SK-N-DZ (cell line): ENCODE measurements at regions not wholly inside any gene's neighbourhood (a gene's known extent, or its start where the extent isn't known, plus 50 kb on each side); places are given as distances from the start of the nearest gene placed in this dataset.

ENCODE experiments used
- DNase-seq: peaks from one replicate; pipeline ENCODE4 v3.0.0-alpha.2; 2015; ENCODE audit warnings: low spot score

DNA sequence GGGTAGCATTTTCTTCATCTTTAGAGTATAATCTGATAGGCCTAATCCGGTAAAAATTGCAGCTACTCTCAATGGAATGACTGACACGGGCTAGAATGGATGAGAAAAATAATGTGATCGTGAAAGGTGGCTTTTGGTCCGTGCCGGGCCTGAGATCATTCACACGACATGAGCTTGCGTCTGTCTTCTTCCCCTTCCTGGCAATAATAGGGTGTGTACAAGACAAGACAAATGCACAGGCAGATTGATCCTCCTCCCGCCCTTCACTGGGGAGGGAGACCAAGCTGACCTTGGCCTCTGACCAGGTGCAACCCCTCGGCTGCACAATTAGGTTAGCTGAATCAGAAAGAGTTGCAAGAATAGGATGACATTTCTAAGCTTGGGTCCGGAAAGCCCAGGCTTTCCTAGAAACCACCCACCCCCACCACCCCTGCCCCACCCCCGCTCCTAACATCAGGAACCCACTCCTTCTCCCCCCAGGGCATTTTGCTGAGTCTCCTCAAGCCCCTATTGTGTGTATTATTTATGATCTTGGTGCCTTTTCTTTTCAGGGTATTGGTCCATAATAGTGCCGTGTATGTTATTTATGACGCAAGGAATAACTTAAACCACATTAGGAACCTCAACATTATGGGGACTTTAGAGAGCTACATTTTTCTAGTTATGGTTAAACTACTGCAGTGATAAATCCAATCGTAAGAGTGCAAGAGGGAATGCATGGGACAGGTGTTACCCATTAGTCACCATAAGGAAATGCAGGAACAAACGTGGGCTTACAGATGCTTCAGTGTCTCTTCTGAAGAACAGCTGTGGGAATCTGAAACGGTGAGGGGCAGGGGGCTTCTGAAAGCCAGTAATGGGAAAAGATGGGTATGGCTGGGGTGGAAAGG lies 540.1 kb upstream of the PSMD7 start:
- no peak for DNase-seq

- no peak for DNase-seq
These were observed 542.7 kb upstream of the PSMD7 start for GRCh38 chr16:73753931-73754330.

GRCh38 chr16:73750639-73751038 lies 546.0 kb upstream of the PSMD7 start:
- DNase-seq = peak; percentile 84

DNA sequence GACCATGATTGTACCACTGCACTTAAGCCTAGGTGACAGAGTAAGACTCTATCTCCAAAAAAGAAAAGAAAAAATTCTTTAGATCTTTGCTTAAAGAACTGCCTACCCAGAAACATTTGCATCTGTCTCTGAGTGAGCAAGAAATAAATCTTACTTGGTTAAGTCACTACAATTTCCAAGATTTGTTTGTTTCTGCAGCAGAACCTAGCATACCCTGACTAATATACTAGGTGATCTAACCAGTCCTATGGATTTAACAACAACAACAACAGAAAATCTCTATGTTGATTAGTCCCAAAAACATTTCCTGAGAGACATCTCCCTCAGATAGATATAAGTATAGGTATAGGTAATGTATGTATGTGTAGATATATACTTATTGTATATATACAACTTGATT lies 549.3 kb upstream of the PSMD7 start:
- DNase-seq = no peak

DNA sequence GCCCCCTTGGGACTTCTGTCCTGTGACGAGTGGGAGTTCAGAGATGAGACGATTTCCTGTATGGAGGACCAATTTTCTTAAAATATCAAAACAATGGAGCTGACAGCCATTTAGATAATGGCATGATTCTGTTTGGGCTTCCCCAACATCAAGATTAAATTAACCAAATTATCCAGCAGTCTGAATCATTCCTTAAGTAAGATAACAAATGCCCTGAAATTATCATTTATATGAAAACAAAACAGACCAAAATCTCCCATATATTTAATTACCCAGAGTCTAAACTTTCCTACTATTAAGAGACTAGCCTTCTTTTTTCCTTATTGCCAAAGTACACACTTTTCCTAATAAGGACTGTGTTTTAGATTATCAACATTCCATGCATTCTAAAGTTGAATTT lies 550.1 kb upstream of the PSMD7 start:
- DNase-seq = peak; percentile 47

DNA sequence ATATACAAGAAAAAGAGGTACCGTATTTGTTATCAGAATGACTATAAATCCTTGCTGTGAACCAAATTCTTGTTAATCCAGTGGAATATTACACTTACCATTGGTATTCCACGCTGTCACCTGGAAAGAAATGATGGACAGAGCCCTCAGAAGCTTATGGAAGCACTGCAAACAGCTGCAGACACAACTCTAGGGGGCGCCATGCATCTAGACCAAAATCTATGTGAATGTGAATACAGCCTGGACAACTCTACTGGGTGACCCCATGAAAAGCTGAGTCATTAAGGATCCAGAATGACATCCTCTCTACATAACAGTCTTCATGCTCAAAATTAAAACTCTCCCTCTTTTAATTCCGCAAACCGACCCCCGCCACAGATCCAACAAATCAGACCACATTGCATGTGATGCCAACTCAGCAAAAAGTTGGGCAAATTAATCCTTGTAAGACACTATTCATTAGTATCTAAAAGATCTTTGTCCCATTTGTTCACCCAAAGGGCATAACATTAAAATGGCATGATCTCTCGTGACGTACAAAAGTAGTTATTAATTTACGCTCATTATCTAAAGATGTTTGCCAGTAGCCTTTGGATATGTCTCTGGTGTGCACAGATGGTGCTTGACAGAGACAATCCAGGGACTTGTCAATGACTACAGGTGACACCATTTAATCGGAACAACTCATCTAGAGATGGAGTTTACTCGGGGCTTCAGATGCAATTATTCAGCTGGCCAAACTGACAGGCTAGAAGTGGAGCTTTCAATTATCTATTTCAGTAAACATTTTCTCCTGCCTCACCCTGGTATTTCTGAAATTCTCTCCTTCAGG lies 552.7 kb upstream of the PSMD7 start:
- DNase-seq = peak; percentile 89

- DNase-seq = no peak
These were observed 557.4 kb upstream of the PSMD7 start for GRCh38 chr16:73739049-73739769.

GRCh38 chr16:73738266-73738665 lies 558.3 kb upstream of the PSMD7 start:
- DNase-seq = no peak

- no peak for DNase-seq
These were observed 559.0 kb upstream of the PSMD7 start for GRCh38 chr16:73737637-73738036.

GRCh38 chr16:73735954-73736353 lies 560.7 kb upstream of the PSMD7 start:
- no peak for DNase-seq

DNA sequence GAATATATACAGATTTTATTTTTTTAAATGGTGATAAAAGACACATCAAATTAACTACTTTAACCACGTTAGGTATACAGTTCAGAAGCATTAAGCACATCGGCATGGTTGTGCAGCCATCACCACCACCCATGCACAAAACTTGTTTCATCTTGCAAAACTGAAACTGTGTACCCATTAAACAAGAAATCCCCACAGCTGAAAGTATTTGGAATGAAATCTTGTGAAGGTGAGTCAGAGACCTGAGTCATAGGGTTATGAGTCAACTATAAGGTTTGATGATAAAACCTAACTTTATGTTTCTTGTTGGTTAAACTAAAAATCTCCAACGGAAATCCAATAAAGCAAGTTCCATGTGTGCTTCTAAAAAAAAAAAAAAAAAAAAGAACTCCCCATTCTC lies 561.6 kb upstream of the PSMD7 start:
- DNase-seq = no peak

DNA sequence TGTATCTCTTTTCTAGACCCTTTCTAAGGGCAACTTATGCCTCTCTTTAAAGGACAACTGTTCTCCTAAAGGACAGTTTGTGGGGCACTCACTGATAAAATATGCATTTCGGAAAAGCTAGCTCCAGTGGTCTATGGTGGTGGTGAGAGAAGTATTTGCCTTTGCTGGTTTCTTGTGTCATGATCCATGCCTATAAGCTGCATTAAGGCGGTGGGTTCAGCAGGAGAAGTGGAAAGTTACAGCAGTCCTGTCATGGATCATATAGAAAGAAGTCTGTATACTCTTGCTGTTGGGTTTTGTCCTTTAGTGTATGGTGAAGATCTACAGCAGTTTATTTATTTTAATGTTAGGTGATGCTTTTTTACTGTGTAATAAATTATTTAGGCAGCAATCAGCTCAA lies 563.9 kb upstream of the PSMD7 start:
- DNase-seq = no peak

DNA sequence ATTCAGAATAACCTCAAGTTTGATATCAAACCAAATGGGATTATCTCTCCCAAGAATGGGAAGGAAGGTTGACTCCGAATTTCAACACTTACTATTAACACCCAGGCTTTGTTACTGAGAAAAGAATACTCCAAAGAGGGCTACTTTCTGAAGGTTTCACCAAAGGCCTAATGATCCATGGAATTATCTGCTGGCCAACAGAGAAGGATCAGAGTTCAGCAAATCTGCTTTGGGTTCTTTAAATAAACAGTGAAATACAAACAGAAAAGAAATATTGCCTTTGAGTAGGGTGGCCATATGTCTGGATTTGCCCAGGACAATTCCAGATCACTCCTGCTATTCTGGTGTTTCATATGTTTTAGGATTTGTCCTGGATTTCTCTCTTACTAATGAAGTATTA lies 564.5 kb upstream of the PSMD7 start:
- DNase-seq = no peak

DNA sequence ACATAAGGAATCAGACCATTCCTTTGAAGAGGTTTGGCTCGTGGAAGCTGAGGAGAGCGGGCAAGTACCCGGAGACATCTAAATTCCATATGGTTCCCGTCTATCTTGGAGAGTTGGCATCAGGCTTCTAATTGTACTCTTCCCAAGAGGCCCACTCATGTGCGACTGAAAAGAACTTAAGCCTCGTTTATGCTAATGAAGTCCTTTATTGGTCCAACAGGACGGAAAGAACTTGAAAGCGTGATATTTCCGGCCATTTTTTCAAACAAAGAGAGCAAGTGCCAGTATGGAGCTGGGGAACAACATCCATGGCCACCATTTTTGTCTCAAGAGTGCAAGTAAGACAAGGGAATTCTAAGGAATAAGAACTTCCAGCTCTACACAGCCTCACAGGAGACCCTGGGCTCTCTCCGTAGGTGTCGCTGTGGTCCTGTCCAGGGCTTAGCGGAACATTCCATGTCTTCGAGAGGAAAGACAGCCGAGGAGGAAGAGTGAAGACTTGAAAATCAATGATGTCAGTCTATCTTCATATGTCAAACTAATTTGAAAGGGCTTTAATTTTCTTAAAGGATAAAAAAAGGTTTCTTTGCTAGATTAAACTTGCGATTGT lies 566.0 kb upstream of the PSMD7 start:
- DNase-seq = no peak

- DNase-seq = no peak
These were observed 571.5 kb upstream of the PSMD7 start for GRCh38 chr16:73725156-73725555.

DNA sequence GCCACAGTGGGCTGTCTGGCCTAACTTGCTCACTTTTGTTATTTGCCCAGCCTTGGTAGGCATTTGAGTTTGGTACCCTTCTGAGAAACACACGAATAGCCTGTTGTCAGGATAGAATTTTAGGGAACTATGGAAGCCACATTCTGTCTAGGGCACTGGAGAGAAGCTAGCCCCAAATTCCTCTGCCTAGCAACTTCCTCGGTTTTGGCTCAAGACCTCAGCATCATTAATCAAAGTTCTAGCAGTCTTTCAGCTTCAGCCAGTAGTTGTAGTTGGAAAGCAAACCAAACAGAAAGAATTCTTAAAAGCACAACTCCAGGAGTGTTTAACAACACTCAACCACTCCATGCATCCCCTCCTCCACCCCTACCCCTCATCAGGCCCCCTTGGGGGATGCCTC lies 572.1 kb upstream of the PSMD7 start:
- DNase-seq = no peak

DNA sequence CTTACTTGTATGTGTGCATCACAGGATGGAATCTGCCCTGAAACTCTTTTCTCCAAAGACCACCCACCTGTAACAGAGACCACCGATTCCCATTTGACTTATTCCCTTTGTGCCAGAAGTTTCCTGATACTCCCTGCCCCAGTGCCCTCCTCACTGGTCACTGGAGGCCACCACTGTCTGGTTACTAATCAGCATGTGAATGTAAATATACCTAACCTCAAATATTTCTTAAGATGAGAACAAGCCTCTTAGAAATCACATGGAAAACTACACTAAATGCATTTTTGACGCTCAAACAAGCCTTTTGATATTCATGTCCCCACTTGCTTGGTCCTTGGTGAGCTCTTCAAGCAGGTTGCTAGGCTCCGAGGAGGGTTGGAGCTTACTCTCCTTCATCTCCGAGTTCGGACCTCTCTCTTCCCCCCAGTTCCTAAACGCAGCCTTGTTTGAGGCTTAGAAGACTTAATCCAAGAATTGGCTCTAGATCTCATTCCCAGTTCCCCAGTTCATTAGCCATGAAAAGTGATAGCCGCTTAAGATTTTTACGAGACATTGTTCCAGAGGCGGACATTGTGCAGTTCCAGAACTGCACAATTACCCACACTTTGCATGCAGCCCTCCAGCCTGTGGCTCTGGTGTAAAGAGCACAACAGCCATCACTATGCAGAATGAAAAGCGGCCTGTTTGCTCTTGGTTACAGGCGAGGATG lies 579.2 kb upstream of the PSMD7 start:
- DNase-seq = no peak

DNA sequence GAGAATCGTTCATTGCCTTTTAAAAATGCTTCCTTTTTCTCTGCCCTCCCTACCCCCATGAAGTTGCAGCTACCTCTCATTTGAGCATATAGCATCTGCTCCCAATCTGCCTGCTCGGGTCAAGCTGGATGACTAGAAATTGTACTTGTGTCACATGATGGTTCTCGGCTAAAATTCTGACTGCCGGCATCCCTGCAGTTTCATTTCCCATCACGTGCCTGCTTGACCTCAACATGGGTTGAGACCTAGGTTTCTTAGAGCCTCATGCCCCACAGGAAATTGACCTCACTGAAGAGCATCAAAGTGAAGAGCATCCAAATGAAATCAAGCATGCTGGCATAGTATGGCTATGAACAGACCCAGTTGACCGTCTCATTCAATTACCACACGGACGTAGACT lies 581.6 kb upstream of the PSMD7 start:
- DNase-seq = no peak

GRCh38 chr16:73713778-73714495 lies 582.7 kb upstream of the PSMD7 start:
- peak; percentile 61 for DNase-seq

- DNase-seq = no peak
These were observed 583.4 kb upstream of the PSMD7 start for GRCh38 chr16:73713251-73713650.
